Esophagus squamous epithelium (tissue), 4 donors: ENCODE measurements at regions not wholly inside any gene's neighbourhood (a gene's known extent, or its start where the extent isn't known, plus 50 kb on each side); places are given as distances from the start of the nearest gene placed in this dataset.

Source experiments
- CTCF ChIP-seq, 6 experiments: fragments of 450-650 bp in 4 of 6; fragments of 200-600 bp in 2 of 6; sonication (generic) in 2 of 6; IDR thresholded peaks; one replicate each; pipeline ENCODE4 v1.5.1; 2016 to 2019; ENCODE audit warnings: antibody characterized with exemption in 6 of 6, mild to moderate bottlenecking in 4 of 6, moderate library complexity in 4 of 6
- POLR2A ChIP-seq, 4 donors: fragments of 450-650 bp; IDR thresholded peaks; one replicate each; pipeline ENCODE4 v1.6.1; 2017; ENCODE audit warnings: antibody characterized with exemption in 4 of 4, mild to moderate bottlenecking in 4 of 4, moderate library complexity in 3 of 4

GRCh38 chr5:155767470-155767869 is 559.5 kb upstream of the SGCD start:
- TF ChIP-seq CTCF (IDR thresholded peaks at IDR 0.05) (no peak), POLR2A (IDR thresholded peaks at IDR 0.05) (no peak)
